Inflammatory macrophage treated with lipopolysaccharide for 1 hour (primary cell): ENCODE measurements at regions not wholly inside any gene's neighbourhood (a gene's known extent, or its start where the extent isn't known, plus 50 kb on each side); places are given as distances from the start of the nearest gene placed in this dataset.

ENCODE experiments used
- DNase-seq, 2 donors: peaks; one replicate each; pipeline ENCODE4 v3.0.0-alpha.2; 2020 to 2022

DNA sequence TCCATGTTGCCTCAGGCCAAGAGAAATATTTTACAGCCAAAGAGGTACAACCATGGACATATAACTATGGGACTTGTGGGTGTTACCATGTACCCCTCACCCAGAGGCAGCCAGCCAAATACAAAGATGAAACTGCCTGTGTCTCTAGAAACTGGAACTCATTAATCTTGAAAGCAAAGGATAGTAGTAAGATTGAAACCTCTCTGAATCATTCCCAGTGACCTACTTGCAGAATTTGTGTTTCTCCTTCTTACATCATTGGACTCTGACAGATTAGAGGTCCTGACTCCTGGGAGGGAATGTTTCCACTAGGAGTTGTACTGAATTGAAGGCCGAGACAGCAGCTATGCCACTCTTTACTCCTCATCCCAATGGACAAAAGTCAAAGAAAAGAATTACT lies 257.4 kb upstream of the UBASH3B start:
- DNase-seq = no peak

DNA sequence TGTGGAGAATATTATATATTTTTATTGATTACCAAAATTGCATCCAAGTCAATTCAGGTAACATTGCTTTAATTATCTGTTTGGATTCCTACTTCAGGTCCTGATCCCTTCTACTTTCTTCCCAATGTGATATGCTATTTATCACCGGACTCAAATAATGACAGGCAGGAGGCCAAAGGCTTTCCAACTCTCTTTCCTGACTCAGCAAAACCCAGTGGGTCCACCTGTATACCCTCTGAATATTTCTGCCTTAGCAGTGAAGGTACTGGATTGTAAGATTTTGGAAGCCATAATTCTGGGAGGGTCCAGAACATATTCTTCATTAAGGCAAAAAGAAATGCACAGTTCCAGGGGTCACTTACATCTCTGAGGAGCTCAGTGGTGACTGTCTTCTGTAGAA lies 260.2 kb upstream of the UBASH3B start:
- DNase-seq = no peak

DNA sequence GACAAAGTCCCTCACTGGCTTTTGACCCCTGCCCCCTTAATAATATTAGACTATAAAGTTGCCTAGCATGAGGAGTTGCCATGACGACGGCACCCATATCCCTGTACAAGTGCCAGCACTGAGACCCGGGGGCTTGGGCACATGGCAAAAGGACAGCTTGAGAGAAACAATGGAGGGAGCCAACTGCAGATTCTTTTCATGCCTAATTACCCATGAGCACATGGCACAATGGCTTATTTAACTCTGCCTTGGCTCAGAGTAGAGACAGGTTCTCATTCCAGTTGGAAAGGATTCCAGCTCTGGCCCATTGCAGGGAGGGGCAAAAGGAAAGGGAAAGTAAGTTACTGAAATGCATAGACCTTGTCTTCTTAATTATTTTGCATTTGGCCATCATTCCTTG lies 261.2 kb upstream of the UBASH3B start:
- DNase-seq = no peak

DNA sequence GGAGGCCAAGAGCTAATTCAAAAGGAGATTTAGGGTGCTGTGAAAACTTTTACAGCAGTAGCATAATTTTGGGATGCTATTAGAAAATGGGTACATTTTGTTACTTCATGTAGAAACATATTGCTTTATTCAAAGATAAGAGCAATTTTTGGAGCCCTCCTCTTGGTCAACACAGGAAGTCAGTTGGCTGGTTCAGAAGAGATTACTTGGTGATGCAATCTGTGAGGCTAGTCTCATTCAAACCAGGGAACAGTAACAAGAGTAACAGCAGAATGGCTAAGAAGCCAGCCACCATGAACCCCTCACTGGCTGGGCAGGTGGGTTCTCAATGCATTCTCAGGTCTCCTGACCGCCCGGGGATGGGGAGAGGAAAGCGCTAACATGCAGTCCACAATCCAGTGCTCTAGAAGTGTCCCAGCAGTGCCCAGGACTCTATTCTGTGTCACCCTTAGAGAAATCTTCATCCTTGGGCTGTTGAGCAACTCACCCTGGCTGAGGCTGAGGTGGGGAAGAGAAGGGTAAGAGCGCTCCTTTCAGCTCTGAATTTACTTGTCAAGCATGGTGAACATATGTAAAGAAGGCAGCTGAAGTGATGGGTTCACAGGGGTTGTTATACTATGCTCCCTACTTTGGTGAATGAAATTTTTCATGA lies 262.2 kb upstream of the UBASH3B start:
- DNase-seq = peak in 1 of 2 donors; percentile 3

DNA sequence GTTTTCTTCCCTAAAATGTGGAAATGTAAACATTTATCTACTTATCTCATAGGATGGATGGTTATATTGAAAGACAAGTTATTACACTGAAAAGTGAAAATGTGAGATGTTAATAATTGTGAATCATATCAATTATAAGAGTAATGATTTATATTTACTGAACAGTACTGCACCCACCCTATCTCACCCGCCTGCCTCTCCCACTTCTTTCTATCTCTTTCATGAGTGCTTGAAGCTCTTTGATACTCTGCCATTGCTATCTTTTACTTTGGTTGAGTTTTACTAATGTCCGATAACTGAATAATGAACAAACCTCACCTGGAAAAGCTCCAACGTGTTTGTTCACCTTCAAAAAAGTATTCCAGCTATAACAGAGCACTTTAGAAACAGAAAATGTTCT lies 263.0 kb upstream of the UBASH3B start:
- DNase-seq = no peak

DNA sequence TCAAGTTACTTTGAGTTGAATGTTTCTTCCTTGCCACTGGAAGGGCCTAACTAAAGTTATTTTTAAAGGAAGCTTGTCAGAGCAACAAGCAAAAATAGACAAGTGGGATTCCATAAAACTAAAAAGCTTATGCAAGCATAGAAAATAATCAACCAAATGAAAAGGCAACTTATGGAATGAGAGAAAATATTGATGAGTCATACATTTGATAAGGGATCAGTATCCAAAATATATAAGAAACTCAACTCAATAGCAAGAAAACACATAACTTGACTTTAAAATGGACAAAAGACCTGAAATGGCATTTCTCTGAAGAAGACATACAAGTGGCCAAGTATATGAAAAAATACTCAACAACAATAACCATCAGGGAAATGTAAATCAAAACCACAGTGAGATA lies 264.5 kb upstream of the UBASH3B start:
- no peak for DNase-seq

DNA sequence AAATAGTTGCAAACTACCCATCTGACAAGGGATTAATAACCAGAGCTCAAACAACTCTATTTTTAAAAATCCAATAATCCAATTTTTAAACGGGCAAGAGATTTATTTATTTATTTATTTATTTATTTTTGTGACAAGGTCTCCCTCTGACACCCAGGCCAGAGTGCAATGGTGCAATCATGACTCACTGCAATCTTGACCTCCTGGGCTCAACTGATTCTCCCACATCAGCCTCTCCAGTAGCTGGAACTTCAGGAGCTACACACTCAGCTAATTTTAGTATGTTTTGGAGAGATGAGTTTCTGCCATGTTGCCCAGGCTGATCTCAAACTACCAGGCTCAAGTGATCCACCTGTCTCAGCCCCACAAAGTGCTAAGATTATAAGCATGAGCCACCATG lies 267.2 kb upstream of the BLID start:
- no peak for DNase-seq

DNA sequence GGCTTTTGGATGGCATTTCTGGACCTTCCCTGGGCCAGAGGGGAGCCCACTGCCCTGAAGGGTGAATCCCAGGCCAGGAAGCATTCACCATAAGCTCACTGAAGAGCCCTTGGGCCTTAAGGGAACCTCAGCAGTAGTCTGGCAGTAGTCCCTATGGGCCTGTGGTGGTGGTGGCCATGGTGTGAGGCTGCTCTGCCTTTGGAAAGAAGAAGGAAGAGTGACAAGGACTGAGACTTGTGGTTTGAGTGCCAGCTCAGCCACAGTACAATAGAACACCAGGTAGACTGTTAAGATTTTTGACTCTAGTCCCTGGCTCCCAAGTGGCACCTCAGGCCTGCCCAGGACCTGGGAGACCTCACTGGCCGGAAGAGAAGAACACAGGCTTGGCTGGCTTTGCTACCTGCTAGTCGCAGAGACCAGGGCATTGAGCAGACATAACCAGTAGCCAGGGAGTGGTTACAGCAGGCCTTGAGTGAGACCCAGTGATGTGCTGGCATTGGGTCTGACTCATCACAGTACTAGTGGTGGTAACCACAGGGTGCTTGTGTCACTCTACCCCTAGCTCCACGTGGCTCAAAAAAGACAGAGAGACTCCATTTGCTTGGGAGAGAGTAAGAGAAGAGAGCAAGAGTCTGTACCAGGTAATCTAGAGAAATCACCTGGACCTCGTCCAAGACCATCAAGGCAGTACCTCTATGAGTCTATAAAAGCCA lies 259.8 kb upstream of the BLID start:
- DNase-seq = no peak

DNA sequence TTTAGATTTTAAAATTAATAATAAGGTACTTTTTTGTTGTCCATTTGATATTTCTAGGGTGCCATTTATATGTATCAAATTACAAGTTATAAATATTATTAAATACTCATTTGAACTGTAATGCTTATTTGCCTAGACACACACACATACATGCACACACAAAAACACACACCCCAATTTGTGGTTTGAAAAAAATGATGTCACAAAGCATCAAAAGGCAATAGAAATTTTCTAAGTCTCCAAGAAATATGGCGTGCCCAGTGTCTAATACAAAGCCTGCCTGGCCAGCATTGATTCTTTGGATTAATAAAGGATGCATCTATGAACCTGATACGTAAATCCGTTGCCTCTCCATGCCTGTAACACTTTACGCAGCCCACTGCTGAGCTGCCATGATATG lies 252.8 kb upstream of the BLID start:
- DNase-seq = no peak

DNA sequence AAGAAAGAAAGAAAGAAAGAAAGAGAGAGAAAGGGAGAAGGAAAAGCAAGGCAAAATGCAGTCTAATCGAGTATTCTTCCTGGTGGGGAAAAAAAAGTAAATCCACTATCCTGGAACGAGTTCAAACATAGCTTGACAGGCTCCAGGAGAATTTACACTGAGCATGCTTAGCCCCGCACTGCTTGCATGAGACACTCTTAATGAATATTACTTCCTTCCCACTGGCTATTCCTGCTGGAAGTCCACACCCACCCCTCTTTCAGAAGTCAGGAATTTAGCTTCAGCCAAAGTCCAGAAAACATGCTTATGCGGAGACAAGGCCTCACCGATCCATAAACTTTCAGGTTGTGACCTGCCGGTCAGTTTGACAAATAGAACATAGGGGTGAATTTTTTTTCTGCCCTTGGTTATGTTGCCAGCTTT lies 251.8 kb upstream of the BLID start:
- DNase-seq = no peak

DNA sequence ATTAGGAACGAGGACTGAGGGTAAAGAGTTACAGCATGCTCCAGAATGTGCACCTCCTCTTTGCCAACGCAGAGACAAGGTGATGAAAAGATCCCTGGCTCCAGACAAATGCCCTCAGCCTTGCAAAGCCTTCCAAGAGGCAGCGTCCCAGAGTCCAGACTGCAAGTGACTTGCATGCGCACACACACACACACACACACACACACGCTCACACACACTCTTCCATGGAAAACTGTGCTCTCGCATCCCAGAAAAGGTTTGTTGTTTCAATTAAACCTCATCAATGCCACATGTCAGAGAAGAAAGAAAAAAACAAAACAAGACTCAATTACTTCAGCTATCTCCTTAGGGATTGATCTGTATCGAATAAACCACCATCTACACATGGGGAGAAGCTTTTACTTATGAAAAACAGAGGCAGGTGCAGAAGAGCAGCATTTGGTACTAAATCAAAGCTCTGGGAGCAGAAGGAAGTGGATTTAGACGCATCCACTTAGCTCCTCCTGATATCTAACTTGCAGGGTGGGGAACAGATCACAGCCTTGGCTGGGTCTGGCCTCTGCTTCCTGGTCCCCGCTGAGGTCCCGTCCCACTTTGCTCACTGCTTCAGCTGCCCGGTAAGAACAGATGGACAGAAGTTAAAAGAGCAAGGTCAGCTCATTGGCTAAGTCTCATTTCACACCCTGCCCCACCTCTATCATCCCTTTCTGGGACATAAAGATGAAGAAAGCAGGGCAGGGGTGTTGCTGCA lies 249.8 kb upstream of the BLID start:
- no peak for DNase-seq

DNA sequence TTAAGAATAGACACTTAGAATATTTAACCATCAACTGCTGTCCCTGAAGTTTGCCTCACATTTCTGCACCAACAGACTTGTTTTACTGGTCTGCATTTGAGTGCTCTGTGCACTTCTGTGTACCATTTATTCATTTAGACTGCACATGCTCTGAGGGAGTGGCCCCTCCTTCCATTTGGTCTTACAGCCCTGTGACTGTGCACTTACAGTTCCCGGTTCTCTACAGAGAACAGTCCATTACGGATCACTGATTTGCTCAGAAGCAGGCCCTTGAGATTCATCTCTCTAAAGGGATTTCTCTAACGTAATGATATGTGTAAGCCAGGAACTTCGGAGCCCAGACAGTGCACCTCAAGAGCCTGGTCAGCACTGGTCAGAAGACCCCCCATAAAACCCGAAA lies 247.3 kb upstream of the BLID start:
- DNase-seq = no peak

DNA sequence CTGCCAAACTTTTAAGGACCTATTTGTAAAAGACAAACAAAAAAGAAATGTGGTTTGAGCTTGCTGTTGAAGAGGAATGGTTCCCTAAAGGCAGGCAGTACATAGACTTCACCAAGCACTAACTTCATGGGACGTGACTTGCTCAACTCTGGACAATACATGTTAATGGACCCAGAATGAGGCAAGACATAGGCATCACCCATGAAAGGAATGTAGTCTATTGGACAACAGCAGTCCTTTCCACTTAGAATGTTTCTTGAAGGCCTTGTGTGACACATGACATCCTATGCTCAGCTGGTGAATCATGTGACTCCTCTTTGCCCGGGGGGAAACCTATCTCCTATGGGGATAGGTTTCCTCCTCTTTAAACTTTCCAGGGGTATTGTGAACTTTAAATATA lies 246.4 kb upstream of the BLID start:
- DNase-seq = peak in 1 of 2 donors; percentile 25

DNA sequence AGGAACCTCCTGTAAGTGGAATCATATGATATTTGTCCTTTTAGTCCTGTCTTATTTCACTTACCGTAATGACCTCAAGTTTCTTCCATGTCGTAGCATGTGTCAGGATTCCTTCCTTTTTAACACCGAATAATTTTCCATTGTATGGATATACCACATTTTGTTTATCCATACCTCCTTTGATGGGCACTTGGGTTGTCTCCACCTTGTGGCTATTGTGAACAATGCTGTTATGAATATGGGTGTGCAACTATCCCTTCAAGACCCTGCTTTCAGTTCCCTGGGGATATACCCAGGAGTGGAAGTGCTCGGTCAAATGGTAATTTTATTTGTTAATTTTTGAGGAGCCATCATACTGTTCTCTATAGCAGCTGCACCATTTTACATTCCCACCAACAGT lies 244.9 kb upstream of the BLID start:
- peak in 1 of 2 donors; percentile 14 for DNase-seq

DNA sequence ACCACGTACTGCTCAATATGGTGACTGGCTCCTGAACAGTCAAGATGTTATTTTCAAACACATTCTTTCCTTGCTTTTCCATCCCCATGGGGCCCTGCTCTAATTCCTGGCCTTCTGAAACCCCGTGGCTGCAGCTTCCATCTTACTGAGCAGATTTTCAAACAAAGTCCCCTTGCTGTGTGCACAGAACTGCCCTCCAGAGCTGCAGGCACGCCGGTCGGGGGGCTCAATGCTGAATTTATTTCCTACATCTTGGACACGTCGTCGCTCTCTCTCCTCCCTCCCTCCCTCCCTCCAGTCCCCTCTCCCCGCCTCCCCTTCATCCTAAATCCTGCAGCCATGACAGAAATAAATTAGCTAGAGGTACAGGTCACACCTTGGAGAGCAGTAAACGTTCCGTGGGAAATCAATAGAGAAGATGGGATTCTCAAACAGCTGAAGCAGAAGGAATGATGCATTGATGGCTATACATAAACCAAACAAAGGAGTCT lies 243.1 kb upstream of the BLID start:
- DNase-seq = no peak

DNA sequence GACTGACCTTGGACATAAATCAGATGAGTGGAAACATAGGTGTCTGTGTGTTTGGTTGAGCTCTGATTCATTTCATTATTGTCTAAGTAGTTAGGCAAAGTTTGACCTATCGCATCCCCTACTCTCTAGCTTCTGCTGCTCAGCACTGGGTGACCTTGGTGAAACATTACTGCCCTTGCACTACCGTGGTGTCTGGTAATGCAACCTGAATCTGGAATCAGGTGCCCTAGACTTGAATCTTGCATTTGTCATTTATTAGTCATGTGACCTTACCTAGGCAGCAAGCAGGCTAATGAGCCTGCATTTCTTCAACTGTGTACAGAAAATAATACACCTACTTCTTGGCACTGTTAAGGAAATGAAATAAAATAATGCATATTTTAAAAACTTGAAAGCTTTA lies 242.3 kb upstream of the BLID start:
- no peak for DNase-seq

DNA sequence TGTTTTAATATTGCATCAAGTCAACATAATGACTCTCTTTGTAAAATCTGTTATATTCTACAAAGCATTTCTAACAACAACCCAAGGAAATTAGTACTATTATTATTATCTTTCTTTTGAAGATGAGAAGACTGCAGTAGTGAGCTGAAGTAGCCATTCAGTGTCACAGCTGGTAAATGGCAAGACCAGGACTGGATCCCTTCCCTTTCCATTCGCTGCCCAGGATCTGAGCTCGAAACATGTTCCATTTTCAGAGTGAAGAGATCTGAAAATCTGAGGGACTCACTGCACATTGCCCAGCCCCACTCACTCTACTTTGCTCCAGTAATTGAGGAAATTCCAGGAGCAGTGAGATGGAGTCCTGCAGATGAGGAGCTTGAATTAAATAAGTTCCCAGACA lies 240.0 kb upstream of the BLID start:
- DNase-seq = no peak

DNA sequence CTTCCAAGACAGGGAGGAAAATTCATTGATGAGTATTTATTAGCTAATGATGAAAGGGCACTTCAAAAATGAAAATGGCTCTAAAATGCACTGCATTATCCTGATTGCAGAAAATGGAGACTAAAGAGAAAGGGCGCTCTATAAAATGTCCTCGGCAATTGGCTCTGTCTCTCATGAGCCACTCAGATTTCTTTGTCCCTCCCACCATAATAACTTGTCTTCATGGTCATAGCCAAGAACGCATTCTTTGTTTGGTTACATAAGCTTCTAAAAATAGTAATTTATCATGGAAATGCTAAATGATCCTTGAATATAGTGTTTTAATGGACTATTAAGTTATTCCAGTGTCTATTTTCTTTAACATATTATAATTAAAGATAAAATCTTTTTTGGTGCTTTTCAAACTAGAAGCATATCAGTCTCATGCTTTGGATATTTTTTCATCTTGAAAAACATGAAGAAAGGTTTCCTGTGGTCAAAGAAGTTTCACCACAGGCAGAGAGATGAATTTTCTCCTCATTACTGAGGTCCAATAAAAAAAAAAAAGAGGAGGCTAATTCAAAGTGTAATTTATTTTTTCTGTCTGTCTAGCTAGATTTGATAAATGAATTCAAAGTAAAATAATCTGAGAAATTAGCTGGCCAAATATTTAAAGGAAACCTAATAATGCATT lies 238.1 kb upstream of the BLID start:
- no peak for DNase-seq

DNA sequence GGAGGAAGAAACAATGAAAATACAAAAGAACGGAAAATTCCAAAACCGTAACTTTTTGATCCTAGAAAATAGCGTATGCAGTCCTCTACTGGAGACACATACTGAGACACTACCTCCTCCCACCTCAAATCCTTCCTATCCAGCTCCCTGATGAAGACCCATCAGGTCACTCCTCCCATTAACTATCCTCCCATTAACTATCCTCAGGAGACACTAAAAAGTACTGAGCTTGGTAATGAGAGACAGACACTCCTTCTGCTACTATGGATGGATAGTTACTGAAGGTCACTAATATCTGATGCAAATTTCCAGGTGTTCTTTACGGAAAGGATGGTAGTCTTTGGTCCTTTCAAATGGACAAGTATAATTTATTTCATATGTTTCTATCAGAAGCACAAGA lies 237.5 kb upstream of the BLID start:
- no peak for DNase-seq

DNA sequence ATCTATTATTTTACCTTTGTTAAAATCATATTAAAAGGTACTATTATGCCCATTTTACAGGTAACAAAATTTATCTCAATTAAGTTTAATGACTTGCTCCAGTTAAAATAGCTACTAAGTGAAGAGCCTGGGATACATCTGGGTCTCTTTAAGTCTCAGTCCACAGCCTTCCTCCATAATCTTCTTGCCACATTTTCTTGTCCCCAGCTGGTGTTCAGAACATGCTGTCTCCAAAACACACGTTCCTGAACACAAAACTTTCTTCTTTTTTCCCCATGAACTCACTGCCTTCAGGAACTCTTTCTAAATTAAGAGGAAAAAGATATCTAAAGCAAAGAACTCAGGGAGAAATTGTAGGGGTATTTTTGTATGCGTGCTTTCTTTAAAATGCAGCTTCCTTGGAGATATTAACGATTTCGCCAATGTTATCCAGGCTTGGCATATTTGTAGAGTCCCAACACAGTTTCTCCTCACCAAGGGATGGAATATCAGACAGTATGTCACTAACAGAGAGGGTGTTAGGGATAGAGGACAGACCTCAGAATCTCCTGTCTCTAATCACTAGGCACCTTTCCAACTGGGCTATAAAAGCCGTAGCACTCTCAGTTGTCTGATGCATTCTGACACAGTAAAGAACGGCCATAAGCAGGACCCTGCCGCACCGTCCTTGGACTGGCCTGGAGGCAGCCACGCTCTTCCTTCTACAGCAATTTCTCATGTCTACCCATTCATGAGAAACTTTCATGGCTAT lies 232.8 kb upstream of the BLID start:
- DNase-seq = no peak

DNA sequence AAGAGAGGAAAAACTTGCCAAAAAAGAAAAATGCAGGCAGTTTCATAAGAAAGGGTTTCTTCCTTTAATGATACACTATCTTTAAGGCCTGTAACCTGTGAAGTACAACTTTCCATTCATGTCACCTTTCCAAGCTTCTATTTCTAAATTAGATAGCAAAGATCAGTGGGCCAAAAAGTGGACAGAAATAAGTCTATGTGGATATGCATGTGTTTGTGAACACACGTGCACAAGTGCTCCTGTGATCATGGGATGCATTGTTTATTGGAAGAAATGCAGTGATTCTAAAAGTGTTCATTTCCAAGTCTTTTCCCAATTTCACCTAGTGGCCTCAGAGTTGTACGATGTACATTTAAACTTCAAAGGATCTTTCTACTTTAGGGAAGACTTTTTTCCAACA lies 230.0 kb upstream of the BLID start:
- no peak for DNase-seq

DNA sequence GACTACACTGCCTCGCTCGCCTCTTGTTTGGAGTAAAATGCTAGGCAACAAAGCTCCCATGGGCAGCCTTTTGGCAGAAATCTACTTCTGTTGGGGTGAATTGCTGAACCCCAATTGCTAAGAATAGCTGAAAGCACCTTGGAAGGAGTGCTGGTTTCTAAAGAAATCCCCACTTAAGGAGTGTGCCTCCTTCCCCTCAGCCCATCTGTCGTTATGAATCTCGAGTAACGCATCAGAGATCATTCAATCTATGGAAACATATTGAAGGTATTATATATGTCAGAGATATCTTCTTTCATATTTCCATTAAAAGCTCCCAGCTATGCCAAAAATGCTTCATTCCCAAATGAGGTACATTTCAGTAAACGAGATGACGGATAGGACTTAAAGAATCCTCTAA lies 229.6 kb upstream of the BLID start:
- DNase-seq = no peak

DNA sequence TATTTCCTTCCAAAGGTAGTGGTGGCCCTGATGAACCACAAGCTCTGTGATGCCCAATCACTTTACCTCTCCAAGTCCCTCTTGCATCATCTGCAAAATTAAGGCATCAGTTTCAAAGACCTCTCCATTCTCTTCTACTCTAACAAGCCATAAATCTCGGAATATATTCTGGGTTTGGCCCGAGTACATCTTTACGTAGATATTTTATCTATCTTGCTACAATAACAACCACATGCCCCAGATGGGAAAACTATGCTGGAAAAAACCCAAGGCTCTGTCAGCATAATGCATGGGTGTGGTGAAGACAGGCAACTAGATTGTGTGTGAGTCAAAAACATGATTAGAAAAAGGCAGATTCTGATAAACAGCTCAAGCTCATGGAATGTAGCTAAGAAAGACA lies 228.2 kb upstream of the BLID start:
- DNase-seq = no peak
